ENCODE measurements at regions not wholly inside any gene's neighbourhood (a gene's known extent, or its start where the extent isn't known, plus 50 kb on each side); places are given as distances from the start of the nearest gene placed in this dataset.

- H4K20me1 ChIP-seq (replicated peaks; ENCODE audit: control insufficient read depth, extremely low read depth, insufficient read depth, low read length) = no peaks in the 10 kb centered on the region
- ChIA-PET POLR2A (interaction anchor here (0.7 kb wide), 1 partner anchor 100 kb away, joined by 3 read pairs; no protein-coding TSS in a partner anchor), CTCF (no interaction called here)
- intact Hi-C loops (cut with micrococcal nuclease) = loop anchor here (5.0 kb wide), 2 partner anchors 207 to 502 kb away; partner anchors contain the start of genes DCAF16 and NCAPG
- dilution Hi-C loops (cut with MboI; ENCODE audit: extremely low pct_ligation_motif_present, low sequenced_read_pairs) = no loop called here
- no peak overlapping the region for H3K4me2 ChIP-seq (ENCODE audit: insufficient read depth, low read length)
- TF ChIP-seq FOS (IDR thresholded peaks at IDR 0.05; ENCODE audit: borderline replicate concordance, insufficient read depth, low read length) (no peak), POLR2AphosphoS5 (IDR thresholded peaks at IDR 0.05; ENCODE audit: insufficient read depth, low read depth, low read length) (no peak), JUN (IDR thresholded peaks at IDR 0.05; ENCODE audit: borderline replicate concordance, insufficient read depth, insufficient read length, low read depth) (no peak)
- no peaks in the 10 kb centered on the region for H3K36me3 ChIP-seq (ENCODE audit: control insufficient read depth in 2 of 2, extremely low read depth in 1 of 2, insufficient read depth in 2 of 2, low read length in 2 of 2)
- no peak overlapping the region for H3K4me3 ChIP-seq (replicated peaks in 1 of 3; ENCODE audit: insufficient read depth in 1 of 3, low read depth in 1 of 3, low read length in 3 of 3)
- H3K27me3 ChIP-seq (ENCODE audit: control insufficient read depth in 2 of 2, insufficient read depth in 2 of 2, low read length in 2 of 2) = no peaks in the 10 kb centered on the region
- H3K9ac ChIP-seq (replicated peaks; ENCODE audit: extremely low read depth, insufficient read depth, low read length) = no peak overlapping the region
- H2AFZ ChIP-seq (ENCODE audit: low read depth, low read length) = no peak overlapping the region
- H3K9me3 ChIP-seq (replicated peaks; ENCODE audit: control insufficient read depth, insufficient read depth, low read length) = no peaks in the 10 kb centered on the region
- DNase-seq (ENCODE audit: low read depth, low spot score) (no peak), FAIRE-seq (no peak)
- no peaks in the 10 kb centered on the region for H3K79me2 ChIP-seq (ENCODE audit: control insufficient read depth, insufficient read depth, low read length)
- H3K4me1 ChIP-seq (ENCODE audit: control insufficient read depth, extremely low read depth, insufficient read depth, low read length) = peaks cover 9% of the 10 kb centered on the region
- H3K9me1 ChIP-seq (replicated peaks; ENCODE audit: control insufficient read depth, extremely low read depth, insufficient read depth, low read length) = no peaks in the 10 kb centered on the region
- no TSS peak for BruUV-seq (replicated peaks)
- no peak overlapping the region for H3K27ac ChIP-seq (ENCODE audit: insufficient read depth, low read depth, low read length)
Observed at GRCh38 chr4:18314731-18315130, 293.2 kb upstream of the LCORL start.

GRCh38 chr4:18297684-18298083 is 276.1 kb upstream of the LCORL start:
- H3K79me2 ChIP-seq (ENCODE audit: control insufficient read depth, insufficient read depth, low read length) = no peaks in the 10 kb centered on the region
- H3K4me1 ChIP-seq (ENCODE audit: control insufficient read depth, extremely low read depth, insufficient read depth, low read length) = no peaks in the 10 kb centered on the region
- no TSS peak for BruUV-seq (replicated peaks)
- no peaks in the 10 kb centered on the region for H4K20me1 ChIP-seq (replicated peaks; ENCODE audit: control insufficient read depth, extremely low read depth, insufficient read depth, low read length)
- no peak overlapping the region for H3K4me2 ChIP-seq (ENCODE audit: insufficient read depth, low read length)
- no peak overlapping the region for H3K4me3 ChIP-seq (replicated peaks in 1 of 3; ENCODE audit: insufficient read depth in 1 of 3, low read depth in 1 of 3, low read length in 3 of 3)
- no peak for FAIRE-seq
- no peak overlapping the region for H3K27ac ChIP-seq (ENCODE audit: insufficient read depth, low read depth, low read length)
- dilution Hi-C loops (cut with MboI; ENCODE audit: extremely low pct_ligation_motif_present, low sequenced_read_pairs) = no loop called here
- no peaks in the 10 kb centered on the region for H3K36me3 ChIP-seq (ENCODE audit: control insufficient read depth in 2 of 2, extremely low read depth in 1 of 2, insufficient read depth in 2 of 2, low read length in 2 of 2)
- DNase-seq (ENCODE audit: low read depth, low spot score) = no peak
- intact Hi-C loops (cut with micrococcal nuclease) = no loop called here
- no peaks in the 10 kb centered on the region for H3K9me3 ChIP-seq (replicated peaks; ENCODE audit: control insufficient read depth, insufficient read depth, low read length)
- POLR2A ChIA-PET = no interaction called here
- CTCF ChIA-PET = no interaction called here
- H3K27me3 ChIP-seq (ENCODE audit: control insufficient read depth in 2 of 2, insufficient read depth in 2 of 2, low read length in 2 of 2) = no peaks in the 10 kb centered on the region
- H2AFZ ChIP-seq (ENCODE audit: low read depth, low read length) = no peak overlapping the region
- no peaks in the 10 kb centered on the region for H3K9me1 ChIP-seq (replicated peaks; ENCODE audit: control insufficient read depth, extremely low read depth, insufficient read depth, low read length)
- no peak for TF ChIP-seq MAX (IDR thresholded peaks at IDR 0.05; ENCODE audit: insufficient read depth, insufficient read length)
- no peak for TF ChIP-seq MYC (IDR thresholded peaks at IDR 0.05; ENCODE audit: low read depth, low read length)
- TF ChIP-seq POLR2A (IDR thresholded peaks at IDR 0.05; ENCODE audit: low read depth, low read length) = no peak
- TF ChIP-seq FOS (IDR thresholded peaks at IDR 0.05; ENCODE audit: borderline replicate concordance, insufficient read depth, low read length) = no peak
- TF ChIP-seq GATA2 (IDR thresholded peaks at IDR 0.05; ENCODE audit: insufficient read depth, insufficient read length, low read depth, low read length) = no peak
- TF ChIP-seq CTCF (IDR thresholded peaks at IDR 0.05; ENCODE audit: extremely low read depth in 1 of 2, insufficient read depth in 1 of 2, low read depth in 1 of 2, low read length in 2 of 2) = no peak
- no peak for TF ChIP-seq EZH2 (IDR thresholded peaks at IDR 0.05; ENCODE audit: borderline replicate concordance, low read depth, low read length, severe bottlenecking)
- no peak for TF ChIP-seq JUN (IDR thresholded peaks at IDR 0.05; ENCODE audit: borderline replicate concordance, insufficient read depth, insufficient read length, low read depth)
- TF ChIP-seq POLR2AphosphoS5 (IDR thresholded peaks at IDR 0.05; ENCODE audit: insufficient read depth, low read depth, low read length) = no peak
- H3K9ac ChIP-seq (replicated peaks; ENCODE audit: extremely low read depth, insufficient read depth, low read length) = no peak overlapping the region

Measured in endothelial cell of umbilical vein (primary cell).